ENCODE measurements at regions not wholly inside any gene's neighbourhood (a gene's known extent, or its start where the extent isn't known, plus 50 kb on each side); places are given as distances from the start of the nearest gene placed in this dataset.

DNA sequence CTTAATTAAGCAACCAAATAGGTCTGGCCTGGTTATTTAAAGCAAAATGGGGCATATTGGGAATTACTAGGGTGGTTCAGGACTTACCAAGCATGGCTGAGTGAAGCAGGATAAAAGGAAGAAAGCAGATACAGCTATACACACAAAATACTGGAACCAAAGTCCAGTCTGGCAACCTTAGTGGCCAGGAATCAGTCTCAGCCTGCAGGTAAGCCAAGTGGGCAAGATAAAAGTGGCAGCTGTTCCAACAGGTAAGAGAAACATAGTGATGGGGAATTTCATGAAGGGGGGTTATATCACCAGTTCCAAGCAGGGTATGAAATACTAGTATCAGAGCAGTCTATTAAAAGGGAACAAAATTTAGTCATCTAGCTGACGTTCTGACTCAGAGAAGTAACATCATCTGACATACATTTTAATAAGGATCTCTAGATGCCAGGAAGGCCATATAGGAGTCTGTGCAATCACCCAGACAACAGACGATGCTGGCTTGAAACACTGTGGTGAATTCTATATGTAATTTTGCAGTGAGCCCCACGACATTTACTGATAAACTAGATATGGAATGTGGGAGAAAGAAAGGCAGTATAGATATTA is 292.1 kb upstream of the HSF2 start:
- no peak overlapping the region for H3K4me3 ChIP-seq (ENCODE audit: low read depth, low read length)
- H3K36me3 ChIP-seq (ENCODE audit: control insufficient read depth, insufficient read depth, low read length), result no peaks in the 10 kb centered on the region
- TF ChIP-seq, protein P1, sequence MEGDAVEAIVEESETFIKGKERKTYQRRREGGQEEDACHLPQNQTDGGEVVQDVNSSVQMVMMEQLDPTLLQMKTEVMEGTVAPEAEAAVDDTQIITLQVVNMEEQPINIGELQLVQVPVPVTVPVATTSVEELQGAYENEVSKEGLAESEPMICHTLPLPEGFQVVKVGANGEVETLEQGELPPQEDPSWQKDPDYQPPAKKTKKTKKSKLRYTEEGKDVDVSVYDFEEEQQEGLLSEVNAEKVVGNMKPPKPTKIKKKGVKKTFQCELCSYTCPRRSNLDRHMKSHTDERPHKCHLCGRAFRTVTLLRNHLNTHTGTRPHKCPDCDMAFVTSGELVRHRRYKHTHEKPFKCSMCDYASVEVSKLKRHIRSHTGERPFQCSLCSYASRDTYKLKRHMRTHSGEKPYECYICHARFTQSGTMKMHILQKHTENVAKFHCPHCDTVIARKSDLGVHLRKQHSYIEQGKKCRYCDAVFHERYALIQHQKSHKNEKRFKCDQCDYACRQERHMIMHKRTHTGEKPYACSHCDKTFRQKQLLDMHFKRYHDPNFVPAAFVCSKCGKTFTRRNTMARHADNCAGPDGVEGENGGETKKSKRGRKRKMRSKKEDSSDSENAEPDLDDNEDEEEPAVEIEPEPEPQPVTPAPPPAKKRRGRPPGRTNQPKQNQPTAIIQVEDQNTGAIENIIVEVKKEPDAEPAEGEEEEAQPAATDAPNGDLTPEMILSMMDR (IDR thresholded peaks at IDR 0.05), result no peak
- H3K79me2 ChIP-seq, result no peaks in the 10 kb centered on the region
- H3K27ac ChIP-seq, result no peak overlapping the region
- no peaks in the 10 kb centered on the region for H3K4me1 ChIP-seq
- no peaks in the 10 kb centered on the region for H3K27me3 ChIP-seq (ENCODE audit: control insufficient read depth, insufficient read depth, low read length)
- H3K9ac ChIP-seq, result no peak overlapping the region
- H2AFZ ChIP-seq, result no peak overlapping the region
- no peak overlapping the region for H3K4me2 ChIP-seq (ENCODE audit: low read length)
- no peaks in the 10 kb centered on the region for H3K9me3 ChIP-seq (ENCODE audit: control insufficient read depth, low read length)

DNA sequence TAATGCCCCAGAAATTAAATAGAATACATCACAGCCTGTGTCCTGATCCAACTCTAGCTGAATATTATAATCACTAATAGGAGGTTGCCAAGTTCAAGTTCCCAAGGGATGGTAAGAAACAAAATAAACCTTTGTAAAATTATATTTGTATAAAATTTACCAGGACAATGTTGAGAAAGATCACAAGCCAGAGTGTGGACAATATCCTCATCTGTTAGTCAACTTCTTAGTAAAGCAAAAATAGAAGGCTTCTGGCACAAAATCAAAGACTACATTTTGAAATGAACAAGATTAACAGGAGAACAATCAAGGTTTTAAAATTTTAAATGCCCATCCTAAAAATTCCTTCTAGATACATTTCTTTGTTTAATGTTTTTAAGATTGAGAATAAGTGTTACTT is 290.4 kb upstream of the HSF2 start:
- H3K36me3 ChIP-seq (ENCODE audit: control insufficient read depth, insufficient read depth, low read length), result no peaks in the 10 kb centered on the region
- H2AFZ ChIP-seq, result no peak overlapping the region
- H3K27me3 ChIP-seq (ENCODE audit: control insufficient read depth, insufficient read depth, low read length), result no peaks in the 10 kb centered on the region
- no peaks in the 10 kb centered on the region for H3K4me1 ChIP-seq
- TF ChIP-seq, protein P1 (IDR thresholded peaks at IDR 0.05), result no peak
- no peak overlapping the region for H3K4me2 ChIP-seq (ENCODE audit: low read length)
- H3K27ac ChIP-seq, result no peak overlapping the region
- H3K4me3 ChIP-seq (ENCODE audit: low read depth, low read length), result no peak overlapping the region
- H3K79me2 ChIP-seq, result no peaks in the 10 kb centered on the region
- H3K9ac ChIP-seq, result no peak overlapping the region
- H3K9me3 ChIP-seq (ENCODE audit: control insufficient read depth, low read length), result no peaks in the 10 kb centered on the region

DNA sequence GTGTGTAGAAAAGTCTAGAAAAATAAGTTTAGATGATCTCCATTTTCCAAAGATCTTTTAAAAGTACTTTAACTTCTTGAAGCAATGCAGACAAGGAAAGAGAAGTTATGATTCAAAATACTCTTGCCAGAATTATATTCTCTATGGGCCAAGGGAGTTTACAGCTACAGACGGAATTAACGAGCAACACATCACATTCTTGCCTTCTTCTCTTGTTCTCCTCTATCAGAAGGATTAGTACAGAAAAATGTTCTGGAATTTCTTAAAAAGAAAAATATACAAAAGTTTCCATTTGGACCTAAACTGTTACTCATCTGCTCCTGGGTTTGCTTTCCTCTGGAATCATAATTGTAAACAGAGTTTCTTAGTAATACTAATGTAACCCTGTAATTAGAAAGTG is 284.7 kb upstream of the HSF2 start:
- Histone ChIP-seq H3K4me2 (ENCODE audit: low read length) (no peak overlapping the region), H3K79me2 (no peaks in the 10 kb centered on the region), H2AFZ (no peak overlapping the region), H3K9me3 (ENCODE audit: control insufficient read depth, low read length) (no peaks in the 10 kb centered on the region), H3K4me1 (no peaks in the 10 kb centered on the region), H3K27ac (no peak overlapping the region), H3K4me3 (ENCODE audit: low read depth, low read length) (no peak overlapping the region), H3K27me3 (ENCODE audit: control insufficient read depth, insufficient read depth, low read length) (no peaks in the 10 kb centered on the region), H3K9ac (no peak overlapping the region), H3K36me3 (ENCODE audit: control insufficient read depth, insufficient read depth, low read length) (no peaks in the 10 kb centered on the region)
- TF ChIP-seq, protein P1 (IDR thresholded peaks at IDR 0.05), result no peak

DNA sequence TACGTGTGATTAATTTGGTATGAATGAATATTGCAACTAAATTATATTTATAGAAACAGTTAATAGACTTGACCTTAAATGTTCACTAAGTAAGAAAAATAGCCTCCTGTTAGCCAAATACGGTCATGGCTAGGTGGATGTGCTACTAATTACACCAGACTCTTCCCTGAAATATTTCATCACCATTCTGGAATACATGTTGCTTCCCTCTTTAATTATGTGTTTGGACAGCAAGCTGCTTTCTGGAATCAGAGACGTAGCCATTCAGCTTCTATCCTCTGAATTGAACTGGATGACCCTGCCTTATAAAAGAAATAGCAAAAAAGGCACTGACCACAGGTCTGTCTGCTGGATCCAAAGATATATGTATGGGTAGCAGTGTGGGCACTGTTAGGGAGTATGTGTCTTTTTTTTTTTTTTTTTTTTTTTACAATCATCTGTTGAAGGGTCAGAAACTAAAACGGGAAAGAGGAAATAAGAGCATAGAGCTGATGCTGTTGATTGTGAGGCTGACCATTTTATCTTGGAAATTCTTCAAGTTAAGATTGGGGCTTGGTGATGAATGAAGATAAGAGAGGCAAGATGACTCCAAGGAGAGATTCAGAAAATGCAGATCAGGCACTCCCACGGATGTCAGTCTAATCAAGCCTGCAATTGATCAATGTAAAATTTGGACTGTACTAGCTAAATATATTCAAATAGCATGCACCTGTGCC is 283.2 kb upstream of the HSF2 start:
- no peak overlapping the region for H2AFZ ChIP-seq
- H3K4me1 ChIP-seq, result no peaks in the 10 kb centered on the region
- no peak overlapping the region for H3K4me3 ChIP-seq (ENCODE audit: low read depth, low read length)
- no peaks in the 10 kb centered on the region for H3K79me2 ChIP-seq
- no peak overlapping the region for H3K9ac ChIP-seq
- H3K27me3 ChIP-seq (ENCODE audit: control insufficient read depth, insufficient read depth, low read length), result no peaks in the 10 kb centered on the region
- no peak overlapping the region for H3K4me2 ChIP-seq (ENCODE audit: low read length)
- H3K9me3 ChIP-seq (ENCODE audit: control insufficient read depth, low read length), result no peaks in the 10 kb centered on the region
- no peak overlapping the region for H3K27ac ChIP-seq
- H3K36me3 ChIP-seq (ENCODE audit: control insufficient read depth, insufficient read depth, low read length), result no peaks in the 10 kb centered on the region
- TF ChIP-seq, protein P1 (IDR thresholded peaks at IDR 0.05), result no peak

All from parathyroid adenoma (tissue), 2 donors.